ENCODE measurements at regions not wholly inside any gene's neighbourhood (a gene's known extent, or its start where the extent isn't known, plus 50 kb on each side); places are given as distances from the start of the nearest gene placed in this dataset.
"Not testable (repeated sequence)": the region's sequence is repeated elsewhere in the genome, so short reads cannot be mapped to it uniquely, and the experiment has no call there.

DNA sequence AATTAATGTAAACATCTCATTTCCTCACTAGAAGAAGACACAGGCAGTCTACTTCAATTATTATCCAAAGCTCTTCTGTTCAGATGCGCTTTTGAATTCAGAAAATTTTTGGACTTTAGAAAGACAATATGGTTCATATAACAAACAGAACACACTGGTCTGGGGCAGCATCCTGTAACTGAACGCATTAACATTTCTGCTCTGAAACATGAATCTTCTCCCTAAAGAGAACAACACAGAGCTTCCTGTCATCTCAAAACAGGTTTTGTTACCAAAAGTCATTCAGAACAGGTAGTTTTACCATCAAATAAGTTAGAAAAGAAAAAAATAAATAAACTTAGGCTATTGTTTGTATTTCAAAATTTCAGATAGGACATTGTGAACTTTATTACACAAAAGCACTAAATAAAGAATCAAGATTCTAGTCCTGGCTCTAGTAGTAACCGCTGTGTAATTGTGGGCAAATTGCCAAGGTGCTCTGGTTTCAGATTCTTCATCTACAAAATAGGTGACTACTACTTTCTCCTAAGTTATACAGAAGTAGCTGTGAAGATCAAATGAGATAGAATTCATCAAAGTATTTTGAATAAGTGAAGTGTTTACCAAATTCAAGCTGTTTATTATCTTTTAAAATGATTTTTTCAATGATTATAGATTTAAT is 252.3 kb upstream of the RASGEF1B start:
- peak; percentile 34 for DNase-seq (ENCODE audit: low spot score)

DNA sequence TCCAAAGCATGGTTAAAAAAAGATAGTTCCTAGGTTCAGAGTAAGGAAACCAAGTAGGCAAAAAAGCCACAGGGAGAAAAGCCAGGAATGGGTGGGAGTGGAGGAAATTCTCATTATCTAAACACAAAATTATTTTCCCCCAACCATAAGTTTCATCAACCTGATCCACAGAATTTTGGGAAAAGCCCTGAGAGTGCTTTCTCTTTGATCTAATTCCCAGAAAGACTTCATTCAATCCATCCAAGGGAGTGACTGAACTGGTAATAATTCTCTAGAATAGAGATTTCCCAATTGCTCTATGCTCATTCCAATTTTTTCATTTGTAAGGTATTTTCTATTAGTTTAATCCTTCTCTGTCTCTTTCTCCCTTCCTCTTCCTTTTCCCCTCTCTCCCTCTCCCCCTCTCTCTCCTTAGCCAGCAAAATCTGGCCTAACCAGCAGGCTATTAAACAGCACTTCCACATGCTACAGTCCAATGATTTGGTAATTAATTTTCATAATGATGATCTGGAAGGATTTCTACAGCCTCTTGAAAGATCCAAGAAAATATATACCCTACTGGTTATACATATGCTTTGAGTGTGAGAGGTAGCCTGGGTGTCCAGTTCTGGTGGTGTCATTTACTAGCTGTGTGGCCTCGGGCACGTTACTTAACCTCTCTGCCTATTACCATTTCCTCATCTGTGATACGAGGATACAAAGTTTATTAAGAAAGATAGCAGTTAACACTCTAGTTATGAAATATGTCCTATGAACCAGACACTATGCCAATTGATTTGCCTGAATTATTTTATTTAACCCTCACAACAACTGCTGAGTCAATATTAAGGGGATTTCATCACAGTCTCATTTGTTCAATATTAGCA is 251.5 kb upstream of the RASGEF1B start:
- no peak for DNase-seq (ENCODE audit: low spot score)

DNA sequence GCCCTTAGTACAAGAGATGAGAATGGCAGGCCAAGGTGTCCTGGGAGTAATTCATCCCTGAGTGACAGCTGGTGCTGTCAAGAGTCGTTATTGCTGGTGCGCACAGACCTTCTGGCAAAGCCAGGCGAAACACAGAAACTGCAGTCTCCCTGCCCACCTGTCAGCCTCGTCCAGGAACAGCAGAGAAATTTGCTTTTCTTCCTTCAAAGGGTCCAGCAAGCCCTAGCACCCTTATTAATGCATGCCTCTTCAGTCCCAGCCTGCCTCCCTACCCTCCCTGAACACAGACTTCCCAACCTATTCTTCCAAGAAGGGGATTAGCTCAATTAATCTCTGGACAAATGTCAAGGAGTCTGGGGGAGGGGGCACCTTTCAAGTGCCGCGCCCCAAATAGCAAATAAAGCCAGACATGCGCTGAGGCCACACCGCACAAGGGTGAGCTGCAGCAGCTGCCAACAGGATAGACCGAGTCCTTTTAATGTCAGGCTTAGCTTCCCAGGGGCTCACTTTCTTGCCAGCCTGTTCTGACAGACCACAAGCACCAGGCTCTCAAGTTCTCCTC is 250.7 kb upstream of the RASGEF1B start:
- DNase-seq (ENCODE audit: low spot score): no peak

DNA sequence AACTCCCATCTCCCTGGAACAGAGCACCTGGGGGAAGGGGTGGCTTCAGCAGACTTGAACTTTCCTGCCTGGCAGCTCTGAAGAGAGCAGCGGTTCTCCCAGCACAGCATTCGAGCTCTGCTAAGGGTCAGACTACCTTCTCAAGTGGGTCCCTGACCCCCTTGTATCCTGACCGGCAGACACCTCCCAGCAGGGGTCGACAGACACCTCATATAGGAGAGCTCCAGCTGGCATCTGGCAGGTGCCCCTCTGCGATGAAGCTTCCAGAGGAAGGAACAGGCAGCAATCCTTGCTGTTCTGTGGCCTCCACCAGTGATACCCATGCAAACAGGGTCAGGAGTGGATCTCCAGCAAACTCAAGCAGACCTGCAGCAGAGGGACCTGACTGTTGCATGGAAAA is 244.1 kb upstream of the RASGEF1B start:
- DNase-seq (ENCODE audit: low spot score): no peak

DNA sequence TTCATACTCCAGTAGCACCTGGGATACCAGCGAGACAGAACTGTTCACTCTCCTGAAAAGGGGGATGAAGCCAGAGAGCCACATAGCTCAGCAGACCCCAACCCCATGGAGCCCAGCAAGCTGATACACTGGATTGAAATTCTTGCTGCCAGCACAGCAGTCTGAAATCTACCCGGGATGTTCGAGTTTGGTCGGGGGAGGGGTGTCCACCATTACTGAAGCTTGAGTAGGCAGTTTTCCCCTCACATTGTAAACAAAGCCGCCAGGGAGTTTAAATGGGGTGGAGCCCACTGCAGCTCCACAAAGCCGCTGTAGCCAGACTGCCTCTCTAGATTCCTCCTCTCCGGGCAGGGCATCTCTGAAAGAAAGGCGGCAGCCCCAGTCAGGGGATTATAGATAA is 243.7 kb upstream of the RASGEF1B start:
- DNase-seq (ENCODE audit: low spot score): not testable (repeated sequence)

DNA sequence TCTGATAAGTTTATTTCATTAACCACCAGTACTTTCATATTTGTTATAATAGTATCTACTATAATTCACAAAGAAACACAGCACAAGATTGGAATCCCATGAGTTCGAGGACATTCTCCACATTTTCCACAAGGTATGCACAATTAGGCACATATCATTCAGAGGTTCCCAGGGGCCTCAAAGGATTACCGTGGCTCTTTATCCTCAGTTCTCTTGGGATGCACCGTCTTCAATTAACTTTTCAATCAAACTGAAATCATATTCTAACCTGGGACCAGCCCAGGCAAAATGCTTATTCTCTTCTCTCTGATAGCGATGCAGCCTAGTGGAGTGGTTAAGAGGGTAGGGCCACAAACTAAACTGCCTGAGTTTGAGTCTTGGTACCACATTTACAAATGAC is 242.6 kb upstream of the RASGEF1B start:
- DNase-seq (ENCODE audit: low spot score): no peak

DNA sequence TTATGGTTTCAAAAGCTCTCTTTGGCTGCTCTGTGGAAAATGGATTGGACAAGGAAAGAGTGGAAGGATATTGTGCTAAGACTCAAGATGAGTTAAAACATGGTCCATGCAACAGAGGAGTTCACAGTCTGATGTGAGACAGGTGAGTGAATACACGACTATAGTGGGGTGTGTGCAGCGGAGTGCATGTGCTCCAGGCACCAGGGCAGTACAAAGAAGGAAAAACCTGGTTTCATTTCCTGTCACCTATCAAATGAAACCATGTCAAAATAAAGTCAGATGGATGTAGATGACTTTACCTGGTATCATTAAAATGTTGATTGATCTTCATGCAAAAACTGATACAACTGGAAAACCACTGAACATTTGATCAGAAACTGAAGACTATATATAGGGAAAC is 241.0 kb upstream of the RASGEF1B start:
- DNase-seq (ENCODE audit: low spot score): no peak

DNA sequence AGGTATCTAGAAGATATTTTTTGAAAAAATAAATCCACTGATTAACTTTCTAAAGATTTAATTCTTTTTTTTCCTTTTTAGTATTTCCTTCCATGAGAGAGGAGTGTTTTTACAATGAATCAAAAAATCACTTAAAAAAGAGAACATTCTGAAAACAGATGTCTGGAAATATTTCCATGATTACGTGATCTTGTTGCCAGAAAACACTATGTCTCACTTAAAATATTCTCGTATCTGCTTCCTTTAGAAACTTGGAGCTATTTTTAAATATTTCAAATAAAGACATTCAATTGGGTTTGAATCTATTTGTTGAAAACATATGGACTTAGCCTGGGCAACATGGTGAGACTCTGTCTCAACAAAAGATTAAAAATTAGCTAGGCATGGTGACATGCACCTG is 232.8 kb upstream of the RASGEF1B start:
- DNase-seq (ENCODE audit: low spot score): no peak

DNA sequence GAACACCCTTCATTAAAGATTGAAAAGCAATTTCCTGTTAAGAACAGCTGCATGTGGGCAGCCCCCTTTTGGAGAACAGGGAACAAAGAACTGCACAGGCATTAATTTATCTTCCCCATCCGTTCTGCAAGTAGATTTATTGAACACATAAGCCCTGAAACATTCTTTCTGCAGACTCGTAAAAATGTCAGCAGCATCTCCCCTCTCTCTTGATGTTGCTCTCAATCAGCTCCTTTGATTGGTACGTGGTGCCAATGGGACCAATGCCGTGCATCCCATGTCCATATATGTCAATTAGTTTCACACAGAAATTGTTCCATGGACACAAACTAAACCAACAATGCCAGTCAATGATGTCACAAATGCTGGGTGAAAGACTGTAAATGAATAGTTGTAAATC is 228.5 kb upstream of the RASGEF1B start:
- DNase-seq (ENCODE audit: low spot score): no peak

DNA sequence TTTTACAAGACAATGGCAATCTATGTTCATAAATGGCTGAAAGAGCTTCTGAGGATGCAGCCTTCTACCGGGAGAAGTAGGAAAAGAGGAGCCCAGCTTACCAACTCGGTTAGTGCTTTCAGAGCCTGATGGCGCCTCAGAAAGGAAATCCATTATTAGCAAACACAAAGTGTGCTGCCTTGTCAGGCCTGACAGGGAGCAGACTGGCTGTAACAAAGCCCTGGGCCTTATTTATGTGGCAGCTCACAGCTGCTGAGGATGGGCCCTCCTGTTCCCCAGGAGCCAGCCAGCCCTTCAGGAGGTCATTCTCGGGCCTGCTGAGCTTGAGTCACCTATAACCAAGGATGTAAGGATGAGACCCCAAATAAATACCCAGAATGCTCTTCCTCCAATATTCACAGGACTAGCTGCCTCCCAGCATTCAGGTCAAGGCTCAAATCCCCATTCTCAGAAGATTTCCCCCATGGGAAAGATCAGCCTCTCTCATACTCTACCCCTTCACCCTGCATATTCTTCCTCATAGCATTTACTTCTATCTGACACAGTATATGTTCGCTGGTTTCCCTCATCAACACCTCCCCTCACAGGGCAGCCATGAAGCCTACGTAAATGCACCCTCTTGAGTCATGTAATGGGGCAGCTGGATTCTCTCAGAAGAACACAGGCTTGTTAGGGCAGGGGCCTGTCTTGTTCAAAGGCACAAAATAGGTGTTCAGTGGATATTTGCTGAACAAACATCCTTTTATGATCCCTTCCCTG is 227.0 kb upstream of the RASGEF1B start:
- DNase-seq (ENCODE audit: low spot score): no peak

DNA sequence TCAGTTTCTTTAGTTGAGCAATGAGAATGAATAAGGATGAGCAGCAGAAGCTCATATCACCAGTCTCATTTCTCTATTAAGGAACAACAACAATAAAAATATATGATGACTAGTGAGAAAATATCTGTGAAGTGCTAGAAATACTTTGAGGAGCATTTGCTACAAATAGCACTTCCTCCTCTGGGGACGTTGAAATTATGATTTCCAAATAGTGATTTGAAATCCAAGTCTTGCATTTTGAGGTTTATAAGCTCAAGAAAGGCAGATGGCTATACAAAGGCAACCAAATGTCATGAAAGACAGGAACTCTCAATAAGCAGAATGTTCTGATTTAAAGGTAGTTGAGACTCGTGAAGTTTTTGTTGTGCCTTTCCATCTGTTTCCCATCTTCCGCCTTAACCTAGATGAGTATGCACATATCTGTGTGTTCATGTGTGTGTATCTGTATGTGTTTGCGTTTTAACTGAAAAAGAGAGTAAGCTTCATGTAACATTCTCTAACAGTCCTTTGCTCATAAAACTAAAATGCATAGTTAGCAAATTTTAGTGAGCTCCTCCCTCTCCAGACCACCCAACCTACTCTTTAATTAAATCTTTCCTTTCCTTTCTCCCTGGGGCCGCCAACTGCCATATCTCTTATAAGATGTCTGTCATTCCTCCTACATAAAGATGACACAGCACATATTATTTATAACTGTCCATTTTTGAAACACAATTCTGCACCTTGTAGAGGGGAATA is 222.6 kb upstream of the RASGEF1B start:
- DNase-seq (ENCODE audit: low spot score): no peak

DNA sequence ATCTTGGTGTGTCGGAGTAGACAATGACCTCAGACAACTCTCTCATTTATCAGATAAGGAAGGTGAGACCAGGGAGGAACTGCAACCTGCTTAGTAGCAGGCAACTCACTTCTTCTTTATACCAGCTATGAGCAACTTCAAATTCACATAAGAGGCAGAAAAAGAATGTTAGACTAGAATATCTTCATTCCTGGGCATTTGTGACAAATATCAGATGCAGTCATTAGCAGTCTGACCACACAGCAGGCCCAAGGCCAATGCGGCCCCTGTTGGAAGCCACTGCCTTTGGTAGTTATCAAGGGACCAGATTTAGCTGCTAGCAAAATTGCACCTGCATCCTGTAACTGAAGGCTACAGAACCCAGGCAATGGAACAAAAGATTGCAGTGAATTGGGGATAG is 219.2 kb upstream of the RASGEF1B start:
- no peak for DNase-seq (ENCODE audit: low spot score)

DNA sequence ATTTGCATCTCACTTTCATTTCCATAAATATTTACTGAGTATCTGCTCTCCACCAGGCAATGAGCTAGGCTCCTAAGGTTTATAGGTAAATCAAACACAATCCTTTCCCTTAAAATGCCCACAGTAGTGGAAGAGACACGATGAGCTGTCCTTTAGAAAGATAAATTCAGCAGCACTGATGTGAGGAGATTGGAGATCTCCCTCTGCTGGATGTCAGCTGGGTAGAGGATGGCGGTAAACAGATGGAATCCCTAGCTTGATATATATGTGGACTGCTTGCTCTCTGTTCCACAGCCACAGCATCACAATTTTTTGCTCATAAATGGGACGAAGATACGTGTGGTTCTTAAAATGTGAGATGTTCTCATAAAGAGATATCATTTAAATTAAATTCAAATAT is 216.4 kb upstream of the RASGEF1B start:
- DNase-seq (ENCODE audit: low spot score): peak; percentile 81

DNA sequence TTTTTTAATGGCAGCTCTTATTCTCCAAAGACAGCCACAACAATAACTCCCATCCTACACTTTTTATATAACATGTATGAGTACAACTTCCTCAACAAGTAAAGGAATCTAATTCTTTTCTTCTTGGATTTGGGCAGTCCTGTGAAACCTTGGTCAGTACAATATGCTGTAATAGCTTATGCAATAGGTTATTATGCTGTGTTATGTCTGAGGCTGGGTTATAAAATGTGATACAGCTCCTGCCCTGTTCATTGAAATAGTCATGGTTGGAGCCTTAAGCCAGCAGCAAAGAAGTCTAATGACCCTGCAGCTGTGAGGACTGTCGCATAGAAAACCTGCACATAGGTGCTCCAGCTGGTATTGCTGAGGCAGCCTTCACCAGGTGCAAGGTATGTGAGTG is 215.8 kb upstream of the RASGEF1B start:
- no peak for DNase-seq (ENCODE audit: low spot score)

DNA sequence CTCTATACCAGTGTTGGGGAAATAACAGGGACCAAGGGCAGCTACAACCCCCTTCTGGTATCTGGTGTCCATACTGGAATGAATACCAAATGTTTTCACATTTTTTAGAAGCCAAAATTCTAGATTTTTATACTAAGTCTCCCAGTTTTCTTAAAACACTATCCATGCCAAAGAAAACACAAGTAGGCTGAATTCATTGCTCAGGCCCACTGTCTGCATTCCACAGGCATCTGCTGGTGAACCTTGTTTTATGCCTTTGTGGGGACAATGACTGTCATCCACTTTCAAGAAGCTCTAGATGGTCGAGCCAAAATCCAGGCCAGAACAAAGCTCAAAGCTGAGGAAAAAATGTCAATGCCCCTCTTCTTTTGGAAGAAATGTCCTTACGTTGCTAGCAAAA is 213.4 kb upstream of the RASGEF1B start:
- DNase-seq (ENCODE audit: low spot score): no peak

DNA sequence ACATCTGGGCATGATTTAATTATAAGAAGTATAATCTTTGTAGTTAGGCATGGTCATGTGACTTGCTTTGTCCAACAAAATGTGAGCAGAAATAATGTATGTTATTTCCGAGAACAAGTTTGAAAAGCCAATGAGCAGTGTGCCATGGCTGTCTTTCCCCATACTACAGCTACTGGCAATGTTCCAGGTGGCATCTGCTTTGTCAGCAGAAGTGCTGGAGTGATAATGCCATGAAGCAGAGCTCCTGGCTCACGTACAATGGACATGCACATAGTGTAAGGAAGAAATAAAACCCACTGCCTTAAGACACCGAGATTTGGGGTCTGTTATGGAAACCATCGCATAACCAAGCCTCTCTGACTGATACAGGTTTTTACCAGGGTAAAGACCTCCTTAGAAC is 212.6 kb upstream of the RASGEF1B start:
- no peak for DNase-seq (ENCODE audit: low spot score)

DNA sequence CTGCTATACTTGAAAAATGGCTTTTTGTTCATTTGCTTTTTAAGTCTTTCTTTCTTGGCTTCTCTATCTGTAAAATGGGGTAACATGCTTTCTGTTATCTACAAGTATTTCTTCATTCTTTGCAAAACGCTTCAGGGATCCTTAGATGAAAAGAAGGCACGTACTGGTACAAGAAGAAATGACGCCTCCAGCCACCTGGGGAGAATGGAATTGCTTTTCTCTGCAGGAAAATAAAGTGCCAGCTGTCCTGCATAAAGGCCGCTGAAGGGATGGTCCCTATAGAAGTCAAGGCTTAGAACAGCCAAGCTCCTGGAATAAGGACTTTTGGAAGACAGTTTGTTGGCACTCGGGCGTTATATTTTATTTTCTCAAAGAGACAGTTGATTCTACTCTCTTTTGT is 210.8 kb upstream of the RASGEF1B start:
- no peak for DNase-seq (ENCODE audit: low spot score)

DNA sequence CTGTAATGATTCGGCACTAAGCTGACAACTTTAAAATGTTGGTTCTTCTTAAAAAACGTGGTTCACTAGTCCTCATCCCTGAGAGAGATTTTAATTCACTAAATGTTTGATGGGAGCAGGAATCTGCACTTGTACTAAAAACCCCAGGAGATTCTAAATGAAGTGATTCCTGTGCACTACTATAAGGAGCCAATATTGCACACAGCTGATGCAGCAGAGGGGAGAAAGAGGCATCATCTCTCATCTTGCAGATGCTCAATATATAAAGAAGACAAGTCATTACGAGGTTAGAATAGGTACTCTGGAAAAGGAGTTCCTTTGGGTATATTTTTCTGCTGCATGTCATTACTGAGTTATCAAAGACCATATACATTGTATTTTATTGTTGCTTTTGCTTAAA is 207.6 kb upstream of the RASGEF1B start:
- no peak for DNase-seq (ENCODE audit: low spot score)

DNA sequence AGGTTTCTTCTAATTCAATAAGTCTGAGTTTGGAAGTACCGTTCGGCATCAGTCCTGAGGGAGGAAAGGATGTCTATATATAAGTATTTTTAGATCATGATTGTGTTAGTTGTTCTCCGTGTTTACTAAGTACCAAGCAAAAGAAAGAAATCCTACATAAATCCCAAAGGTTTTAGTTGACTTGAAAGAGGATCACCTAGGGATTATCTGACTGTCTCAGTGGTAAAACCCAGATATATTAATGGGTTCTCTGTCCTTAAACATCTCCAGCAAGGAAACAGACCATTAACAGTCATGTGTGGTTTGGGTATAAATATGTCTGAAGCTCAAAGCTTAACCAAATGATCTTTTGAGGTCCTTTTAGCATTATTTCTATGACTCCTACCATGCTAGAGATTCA is 207.1 kb upstream of the RASGEF1B start:
- DNase-seq (ENCODE audit: low spot score): no peak

DNA sequence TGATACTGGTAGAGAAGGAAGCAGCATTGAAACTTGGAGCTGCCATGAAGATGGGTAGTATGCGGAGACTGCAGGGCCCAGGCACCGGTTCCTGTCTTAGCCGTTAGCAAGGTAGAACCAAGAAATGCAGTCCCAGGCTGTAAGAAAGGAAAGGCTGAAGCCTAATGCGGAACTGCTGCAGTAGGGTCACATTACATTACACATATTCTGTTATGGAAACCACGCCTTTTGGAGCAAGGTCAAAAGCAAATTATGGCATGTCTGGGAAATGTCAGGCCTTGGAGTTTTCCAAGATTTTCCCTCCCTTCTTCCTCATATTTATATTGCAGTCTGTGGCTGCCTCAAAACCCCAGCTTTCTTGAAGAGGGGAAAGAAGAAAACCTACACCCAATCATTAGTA is 204.8 kb upstream of the RASGEF1B start:
- no peak for DNase-seq (ENCODE audit: low spot score)

DNA sequence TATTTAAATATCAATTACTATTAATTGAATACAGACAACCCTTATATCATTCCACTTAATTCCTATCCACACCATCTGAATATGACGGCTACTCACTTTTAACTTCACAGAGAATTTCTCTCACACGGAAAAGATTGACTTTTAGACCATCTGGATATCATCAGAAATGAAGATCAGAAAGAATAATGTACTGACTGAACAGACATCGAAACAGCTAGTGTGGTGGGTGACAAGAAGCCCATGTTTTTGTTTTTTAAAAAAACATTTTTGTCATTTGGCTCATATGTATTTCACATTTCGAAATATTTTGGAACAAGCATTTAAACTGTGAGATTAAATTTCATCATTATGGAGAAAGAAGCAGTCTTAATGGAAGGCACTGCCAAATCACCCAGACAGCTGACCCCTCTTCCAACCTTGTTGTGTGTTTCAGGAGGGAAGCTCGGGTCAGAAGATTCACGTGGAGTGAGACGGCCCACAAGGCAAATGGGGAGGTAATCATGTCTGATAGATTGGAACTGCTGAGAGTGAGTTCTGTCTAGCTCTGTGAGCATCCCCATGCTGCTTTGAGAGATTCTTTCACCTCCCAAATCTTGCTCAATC is 204.2 kb upstream of the RASGEF1B start:
- DNase-seq (ENCODE audit: low spot score): no peak

DNA sequence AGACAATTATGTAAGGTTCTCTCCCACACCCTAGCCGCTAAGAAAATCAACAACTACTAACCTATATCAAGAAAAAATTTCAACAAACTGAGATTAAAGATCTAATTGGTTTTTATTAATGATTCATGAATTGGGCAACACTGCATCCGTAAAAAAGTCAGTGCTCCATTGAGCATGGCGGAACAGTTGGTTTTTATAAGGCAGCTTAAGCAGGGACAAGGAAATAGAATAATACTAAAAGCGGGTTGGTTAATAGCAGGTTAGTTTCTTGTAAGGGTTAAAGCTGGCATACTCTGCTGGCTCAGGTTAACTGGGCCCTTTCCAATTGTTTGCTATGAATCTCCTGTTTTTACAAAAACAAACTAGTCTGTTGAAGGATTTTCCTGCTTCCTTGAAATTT is 202.3 kb upstream of the RASGEF1B start:
- no peak for DNase-seq (ENCODE audit: low spot score)

Measured in pons (tissue), 1 donor.